Caki2 (cell line): ENCODE measurements at regions not wholly inside any gene's neighbourhood (a gene's known extent, or its start where the extent isn't known, plus 50 kb on each side); places are given as distances from the start of the nearest gene placed in this dataset.
"Not testable (repeated sequence)": the region's sequence is repeated elsewhere in the genome, so short reads cannot be mapped to it uniquely, and the experiment has no call there.

Experiments
- DNase-seq: peaks from one replicate; pipeline ENCODE4 v3.0.0-alpha.2; 2015; ENCODE audit warnings: low read depth
- in situ Hi-C: cut with HindIII; loops from 2 replicates; pipeline ENCODE4 v1.10.0; 2016; ENCODE audit warnings: low sequenced_read_pairs, low pct_unique_long_range_greater_than_20kb, mixed read lengths

GRCh38 chr11:80320226-80320625, 879.4 kb upstream of the TENM4 start:
- in situ Hi-C loops, result no loop called here
- DNase-seq, result no peak

- DNase-seq, result no peak
- in situ Hi-C loops, result no loop called here
Measured at GRCh38 chr11:80317612-80318011, 876.8 kb upstream of the TENM4 start.

GRCh38 chr11:80315200-80315599, 874.4 kb upstream of the TENM4 start:
- no peak for DNase-seq
- in situ Hi-C loops, result no loop called here

- in situ Hi-C loops, result no loop called here
- DNase-seq, result no peak
Measured at GRCh38 chr11:80309301-80309700, 868.5 kb upstream of the TENM4 start.

GRCh38 chr11:80307676-80308075, 866.8 kb upstream of the TENM4 start:
- in situ Hi-C loops, result no loop called here
- no peak for DNase-seq

GRCh38 chr11:80297858-80298632, 857.2 kb upstream of the TENM4 start:
- in situ Hi-C loops, result no loop called here
- peak; percentile 89 for DNase-seq

GRCh38 chr11:80293293-80293692, 852.5 kb upstream of the TENM4 start:
- in situ Hi-C loops, result no loop called here
- no peak for DNase-seq

- in situ Hi-C loops, result no loop called here
- no peak for DNase-seq
Measured at GRCh38 chr11:80284946-80285785, 844.3 kb upstream of the TENM4 start.

- in situ Hi-C loops, result no loop called here
- no peak for DNase-seq
Measured at GRCh38 chr11:80282643-80283042, 841.8 kb upstream of the TENM4 start.

- in situ Hi-C loops, result no loop called here
- DNase-seq, result no peak
Measured at GRCh38 chr11:80281194-80281593, 840.4 kb upstream of the TENM4 start.

GRCh38 chr11:80280737-80281136, 839.9 kb upstream of the TENM4 start:
- no peak for DNase-seq
- in situ Hi-C loops, result no loop called here

- in situ Hi-C loops, result no loop called here
Measured at GRCh38 chr11:80261776-80262175, 820.9 kb upstream of the TENM4 start.

GRCh38 chr11:80257319-80258015, 816.6 kb upstream of the TENM4 start:
- DNase-seq, in situ Hi-C loops: not testable (repeated sequence)

More at GRCh38 chr11:80261776-80262175, 820.9 kb upstream of the TENM4 start:
- no peak for DNase-seq

GRCh38 chr11:80255021-80255420, 814.2 kb upstream of the TENM4 start:
- in situ Hi-C loops, result no loop called here
- no peak for DNase-seq

GRCh38 chr11:80241766-80242165, 800.9 kb upstream of the TENM4 start:
- in situ Hi-C loops, result no loop called here

GRCh38 chr11:80240245-80240644, 799.4 kb upstream of the TENM4 start:
- DNase-seq, result no peak

More at GRCh38 chr11:80241766-80242165, 800.9 kb upstream of the TENM4 start:
- DNase-seq, result no peak

GRCh38 chr11:80239217-80239616, 798.4 kb upstream of the TENM4 start:
- in situ Hi-C loops, result no loop called here
- no peak for DNase-seq

More at GRCh38 chr11:80240245-80240644, 799.4 kb upstream of the TENM4 start:
- in situ Hi-C loops, result no loop called here

- in situ Hi-C loops, result no loop called here
- no peak for DNase-seq
Measured at GRCh38 chr11:80227915-80228314, 787.1 kb upstream of the TENM4 start.

- DNase-seq, result no peak
- in situ Hi-C loops, result no loop called here
Measured at GRCh38 chr11:80214413-80214812, 773.6 kb upstream of the TENM4 start.
